SW 1271 (cell line): ENCODE measurements at regions not wholly inside any gene's neighbourhood (a gene's known extent, or its start where the extent isn't known, plus 50 kb on each side); places are given as distances from the start of the nearest gene placed in this dataset.
"Not testable (repeated sequence)": the region's sequence is repeated elsewhere in the genome, so short reads cannot be mapped to it uniquely, and the experiment has no call there.

ENCODE experiments used
- DNase-seq, 2 experiments: peaks; one replicate each; lab custom pipeline; 2025; lab: John Stamatoyannopoulos, UW

- no peak for DNase-seq
Observed at GRCh38 chr2:76170856-76171255, 460.1 kb upstream of the GCFC2 start.

- DNase-seq, result no peak
Observed at GRCh38 chr2:76170009-76170384, 459.3 kb upstream of the GCFC2 start.

- no peak for DNase-seq
Observed at GRCh38 chr2:76169276-76170008, 458.7 kb upstream of the GCFC2 start.

- no peak for DNase-seq
Observed at GRCh38 chr2:76163860-76164259, 453.1 kb upstream of the GCFC2 start.

- DNase-seq, result no peak
Observed at GRCh38 chr2:76160670-76161069, 450.0 kb upstream of the GCFC2 start.

- no peak for DNase-seq
Observed at GRCh38 chr2:76159042-76159648, 448.4 kb upstream of the GCFC2 start.

- no peak for DNase-seq
Observed at GRCh38 chr2:76157531-76157930, 446.8 kb upstream of the GCFC2 start.

- DNase-seq, result no peak
Observed at GRCh38 chr2:76154981-76155380, 444.3 kb upstream of the GCFC2 start.

GRCh38 chr2:76149846-76150245, 439.1 kb upstream of the GCFC2 start:
- DNase-seq, result no peak

GRCh38 chr2:76139303-76139702, 428.6 kb upstream of the GCFC2 start:
- not testable (repeated sequence) for DNase-seq

- DNase-seq, result no peak
Observed at GRCh38 chr2:76128622-76129021, 417.9 kb upstream of the GCFC2 start.

GRCh38 chr2:76120176-76120575, 409.5 kb upstream of the GCFC2 start:
- no peak for DNase-seq

GRCh38 chr2:76089683-76090082, 379.0 kb upstream of the GCFC2 start:
- no peak for DNase-seq

GRCh38 chr2:76083248-76083647, 372.5 kb upstream of the GCFC2 start:
- no peak for DNase-seq

- no peak for DNase-seq
Observed at GRCh38 chr2:76082509-76082908, 371.8 kb upstream of the GCFC2 start.

GRCh38 chr2:76080154-76080553, 369.4 kb upstream of the GCFC2 start:
- DNase-seq, result no peak

GRCh38 chr2:76075126-76075525, 364.4 kb upstream of the GCFC2 start:
- DNase-seq, result no peak

GRCh38 chr2:76073992-76074604, 363.4 kb upstream of the GCFC2 start:
- DNase-seq, result no peak

GRCh38 chr2:76050196-76050595, 339.5 kb upstream of the GCFC2 start:
- peak in 1 of 2 experiments; percentile 4 for DNase-seq

- no peak for DNase-seq
Observed at GRCh38 chr2:76044701-76045100, 334.0 kb upstream of the GCFC2 start.

GRCh38 chr2:76039505-76039904, 328.8 kb upstream of the GCFC2 start:
- no peak for DNase-seq

GRCh38 chr2:76027761-76028160, 317.0 kb upstream of the GCFC2 start:
- DNase-seq, result no peak

- DNase-seq, result no peak
Observed at GRCh38 chr2:76019128-76019527, 308.4 kb upstream of the GCFC2 start.
